Esophagus muscularis mucosa (tissue), 4 donors: ENCODE measurements at regions not wholly inside any gene's neighbourhood (a gene's known extent, or its start where the extent isn't known, plus 50 kb on each side); places are given as distances from the start of the nearest gene placed in this dataset.

Experiments
- DNase-seq: peaks from one replicate; pipeline ENCODE4 v3.0.0-alpha.2; 2017; ENCODE audit errors: extremely low spot score
- H3K27ac ChIP-seq, 4 donors: fragments of 200-600 bp; sonication (generic); replicated peaks in 1 of 4; 1 replicate in 3 of 4; 2 replicates in 1 of 4; pipeline ENCODE4 v1.5.1; 2016 to 2019; ENCODE audit warnings: mild to moderate bottlenecking in 1 of 4
- H3K27me3 ChIP-seq, 4 donors: fragments of 200-600 bp; sonication (generic); one replicate each; pipeline versions ENCODE4 v1.5.1 to v1.6.0; 2016 to 2019
- H3K36me3 ChIP-seq, 4 donors: fragments of 200-600 bp; sonication (generic); one replicate each; pipeline ENCODE4 v1.5.1; 2016 to 2019
- H3K4me1 ChIP-seq, 4 donors: fragments of 200-600 bp; sonication (generic); one replicate each; pipeline ENCODE4 v1.5.1; 2016 to 2019
- H3K4me3 ChIP-seq, 4 donors: fragments of 200-600 bp; sonication (generic); 1 replicate in 2 of 4; 2 replicates in 2 of 4; pipeline ENCODE4 v1.5.1; 2016 to 2019; ENCODE audit warnings: mild to moderate bottlenecking in 4 of 4, moderate library complexity in 1 of 4
- H3K9me3 ChIP-seq, 4 donors: fragments of 200-600 bp; sonication (generic); 1 replicate in 3 of 4; 2 replicates in 1 of 4; pipeline ENCODE4 v1.5.1; 2016 to 2019
- EP300 ChIP-seq: sonication (generic); formaldehyde crosslinking; IDR thresholded peaks from one replicate; pipeline ENCODE4 v1.6.1; 2017; ENCODE audit warnings: antibody characterized with exemption
- POLR2A ChIP-seq: fragments of 450-650 bp; IDR thresholded peaks from one replicate; pipeline ENCODE4 v1.6.1; 2017; ENCODE audit warnings: antibody characterized with exemption, moderate library complexity, mild to moderate bottlenecking, low read depth
- POLR2AphosphoS5 ChIP-seq, 2 donors: sonication (generic); formaldehyde crosslinking; IDR thresholded peaks; one replicate each; pipeline ENCODE4 v1.6.1; 2017; ENCODE audit warnings: antibody characterized with exemption in 2 of 2
- WGBS: methylation state at CpG from one replicate; pipeline ENCODE4 v1.1.5; 2018; 5-methylcytosine and 5-hydroxymethylcytosine counted together
- intact Hi-C: fragments of 100-400 bp; cut with DNase I; formaldehyde crosslinking; loops from one replicate; pipeline ENCODE4 v1.15.1; 2023
- TF ChIP-seq, protein P1 (sequence below), 3 experiments: fragments of 200-600 bp in 2 of 3; fragments of 450-650 bp in 1 of 3; sonication (generic) in 2 of 3; IDR thresholded peaks; one replicate each; pipeline ENCODE4 v1.5.1; 2017 to 2019; ENCODE audit warnings: antibody characterized with exemption in 3 of 3, mild to moderate bottlenecking in 2 of 3, moderate library complexity in 1 of 3

DNA sequence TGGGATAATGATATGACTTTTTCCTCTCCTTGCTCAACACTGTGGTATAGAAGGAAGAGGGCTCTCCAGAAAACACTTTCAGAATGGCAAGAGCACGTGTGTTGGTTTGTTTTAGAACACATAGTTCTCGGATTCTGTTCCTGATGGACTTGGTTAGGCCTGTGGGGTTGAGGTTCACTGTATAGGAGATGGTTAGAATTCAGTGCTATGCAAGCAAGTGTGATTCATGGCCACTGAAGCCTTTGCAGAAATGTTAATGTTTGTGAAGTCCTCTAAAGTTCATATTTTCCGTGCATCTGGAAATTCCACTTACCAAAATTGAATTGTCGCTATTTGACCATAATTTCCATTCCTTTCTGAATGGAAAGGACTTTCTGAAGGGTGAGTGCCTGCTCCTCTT, 233.2 kb upstream of the DDHD1 start:
- no peak for DNase-seq
- Histone ChIP-seq H3K9me3 (no peaks in the 10 kb centered on the region), H3K27me3 (no peaks in the 10 kb centered on the region), H3K4me1 (no peaks in the 10 kb centered on the region), H3K4me3 (no peak overlapping the region), H3K36me3 (no peaks in the 10 kb centered on the region), H3K27ac (no peak overlapping the region)
- 96% methylated on average over 4 of the region's 4 CpGs for WGBS
- TF ChIP-seq POLR2A (no peak), POLR2AphosphoS5 (IDR thresholded peaks at IDR 0.05) (no peak), EP300 (no peak)
- TF ChIP-seq, protein P1, sequence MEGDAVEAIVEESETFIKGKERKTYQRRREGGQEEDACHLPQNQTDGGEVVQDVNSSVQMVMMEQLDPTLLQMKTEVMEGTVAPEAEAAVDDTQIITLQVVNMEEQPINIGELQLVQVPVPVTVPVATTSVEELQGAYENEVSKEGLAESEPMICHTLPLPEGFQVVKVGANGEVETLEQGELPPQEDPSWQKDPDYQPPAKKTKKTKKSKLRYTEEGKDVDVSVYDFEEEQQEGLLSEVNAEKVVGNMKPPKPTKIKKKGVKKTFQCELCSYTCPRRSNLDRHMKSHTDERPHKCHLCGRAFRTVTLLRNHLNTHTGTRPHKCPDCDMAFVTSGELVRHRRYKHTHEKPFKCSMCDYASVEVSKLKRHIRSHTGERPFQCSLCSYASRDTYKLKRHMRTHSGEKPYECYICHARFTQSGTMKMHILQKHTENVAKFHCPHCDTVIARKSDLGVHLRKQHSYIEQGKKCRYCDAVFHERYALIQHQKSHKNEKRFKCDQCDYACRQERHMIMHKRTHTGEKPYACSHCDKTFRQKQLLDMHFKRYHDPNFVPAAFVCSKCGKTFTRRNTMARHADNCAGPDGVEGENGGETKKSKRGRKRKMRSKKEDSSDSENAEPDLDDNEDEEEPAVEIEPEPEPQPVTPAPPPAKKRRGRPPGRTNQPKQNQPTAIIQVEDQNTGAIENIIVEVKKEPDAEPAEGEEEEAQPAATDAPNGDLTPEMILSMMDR (IDR thresholded peaks at IDR 0.05) = no peak
- intact Hi-C loops = no loop called here

DNA sequence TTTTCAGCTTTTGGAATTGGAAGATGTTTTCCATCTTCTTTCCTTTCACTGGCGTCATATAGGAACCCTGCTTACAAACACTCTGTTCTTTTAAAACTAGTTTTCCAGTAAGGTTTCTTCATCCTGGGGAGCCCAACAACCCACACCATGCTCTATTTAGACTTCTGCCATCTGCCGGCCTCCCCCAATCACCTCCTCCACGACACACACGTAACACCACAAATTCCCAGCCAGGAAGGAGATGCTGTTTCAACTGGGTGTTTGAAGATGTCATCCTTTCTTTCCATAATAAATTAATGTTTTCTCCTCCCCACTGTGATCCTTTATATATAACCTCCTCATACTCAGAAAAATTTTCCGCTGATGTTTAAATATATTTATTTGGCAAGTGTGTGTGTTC, 231.4 kb upstream of the DDHD1 start:
- WGBS = 81% methylated on average over 5 of the region's 5 CpGs
- no peak overlapping the region for H3K4me3 ChIP-seq
- TF ChIP-seq EP300 (no peak), POLR2AphosphoS5 (IDR thresholded peaks at IDR 0.05) (no peak), POLR2A (no peak)
- TF ChIP-seq, protein P1 (IDR thresholded peaks at IDR 0.05) = no peak
- H3K36me3 ChIP-seq = no peaks in the 10 kb centered on the region
- H3K4me1 ChIP-seq = no peaks in the 10 kb centered on the region
- H3K27me3 ChIP-seq = no peaks in the 10 kb centered on the region
- intact Hi-C loops = no loop called here
- H3K9me3 ChIP-seq = no peaks in the 10 kb centered on the region
- no peak for DNase-seq
- H3K27ac ChIP-seq = no peak overlapping the region

DNA sequence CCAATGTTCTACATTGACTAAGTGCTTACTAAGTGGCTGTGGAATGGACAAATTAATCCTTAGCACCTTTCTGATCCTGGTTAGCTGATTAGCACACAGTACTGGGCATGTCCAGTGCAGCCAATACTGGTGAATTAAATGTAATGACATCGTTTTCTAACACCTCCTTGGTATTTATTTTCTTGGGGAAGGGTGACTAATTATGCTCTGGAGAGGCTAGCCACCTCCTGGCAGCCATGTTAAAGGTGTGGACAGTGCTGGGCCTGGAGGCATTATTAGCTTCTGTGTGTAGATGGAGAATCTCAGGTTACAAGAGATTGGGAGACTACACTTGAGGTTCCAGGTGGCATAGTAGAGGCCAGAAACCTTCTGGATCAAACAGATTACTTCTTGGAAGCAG, 230.9 kb upstream of the DDHD1 start:
- Histone ChIP-seq H3K27me3 (no peaks in the 10 kb centered on the region), H3K36me3 (no peaks in the 10 kb centered on the region), H3K4me3 (no peak overlapping the region), H3K27ac (no peak overlapping the region), H3K4me1 (no peaks in the 10 kb centered on the region), H3K9me3 (no peaks in the 10 kb centered on the region)
- intact Hi-C loops = no loop called here
- 88% methylated on average over 1 of the region's 1 CpG for WGBS
- no peak for TF ChIP-seq POLR2A
- TF ChIP-seq, protein P1 (IDR thresholded peaks at IDR 0.05) = no peak
- TF ChIP-seq EP300 = no peak
- TF ChIP-seq POLR2AphosphoS5 (IDR thresholded peaks at IDR 0.05) = no peak
- no peak for DNase-seq

DNA sequence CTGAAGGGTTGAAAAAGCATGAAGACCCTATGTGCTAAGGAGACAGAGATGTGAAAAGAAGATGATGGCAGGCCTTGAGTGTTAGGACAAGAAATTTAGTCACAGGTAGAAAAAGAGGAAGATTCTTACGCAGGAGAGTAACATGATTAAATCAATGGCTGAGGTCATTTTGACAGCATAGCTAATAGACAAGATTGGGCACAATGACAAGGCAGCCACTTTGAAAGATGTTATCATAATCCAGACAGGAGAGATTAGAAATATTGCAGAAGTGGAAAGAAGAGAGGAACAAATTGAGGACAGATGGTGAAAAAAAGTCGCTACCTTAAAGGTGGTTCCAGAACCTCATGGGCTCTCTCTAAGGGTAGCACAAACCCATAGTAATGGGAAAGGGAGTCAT, 228.8 kb upstream of the DDHD1 start:
- intact Hi-C loops = no loop called here
- H3K4me3 ChIP-seq = no peak overlapping the region
- 94% methylated on average over 2 of the region's 2 CpGs for WGBS
- H3K4me1 ChIP-seq = no peaks in the 10 kb centered on the region
- H3K27ac ChIP-seq = no peak overlapping the region
- no peaks in the 10 kb centered on the region for H3K36me3 ChIP-seq
- DNase-seq = no peak
- TF ChIP-seq, protein P1 (IDR thresholded peaks at IDR 0.05) = no peak
- TF ChIP-seq POLR2AphosphoS5 (IDR thresholded peaks at IDR 0.05) (no peak), EP300 (no peak), POLR2A (no peak)
- no peaks in the 10 kb centered on the region for H3K9me3 ChIP-seq
- no peaks in the 10 kb centered on the region for H3K27me3 ChIP-seq

DNA sequence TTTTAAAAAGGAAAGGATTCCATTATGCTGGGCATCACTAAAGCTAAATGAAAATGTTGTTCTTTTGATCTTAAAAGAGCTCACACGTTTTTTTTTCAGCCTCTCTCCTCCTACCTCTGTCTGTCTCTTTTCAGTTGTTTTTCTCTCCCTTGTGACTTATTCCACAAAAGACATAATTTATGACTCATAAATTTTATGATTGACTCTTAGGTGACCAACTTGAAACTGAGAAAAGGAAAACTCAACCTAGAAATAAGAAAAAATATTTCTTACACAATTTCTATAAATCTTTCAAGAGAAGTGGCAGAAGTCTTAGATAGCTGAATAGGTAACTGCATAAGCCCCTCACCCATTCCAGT, 227.7 kb upstream of the DDHD1 start:
- intact Hi-C loops = no loop called here
- TF ChIP-seq POLR2AphosphoS5 (IDR thresholded peaks at IDR 0.05) (no peak), EP300 (no peak), POLR2A (no peak)
- TF ChIP-seq, protein P1 (IDR thresholded peaks at IDR 0.05) = no peak
- Histone ChIP-seq H3K27me3 (no peaks in the 10 kb centered on the region), H3K9me3 (no peaks in the 10 kb centered on the region), H3K4me1 (peaks cover 0 to 8% (median 0%) of the 10 kb centered on the region in 4 donors), H3K36me3 (no peaks in the 10 kb centered on the region), H3K4me3 (no peak overlapping the region), H3K27ac (no peak overlapping the region)
- WGBS = 59% methylated on average over 1 of the region's 1 CpG
- no peak for DNase-seq
